KMS-11 (cell line): ENCODE measurements at regions not wholly inside any gene's neighbourhood (a gene's known extent, or its start where the extent isn't known, plus 50 kb on each side); places are given as distances from the start of the nearest gene placed in this dataset.

Source experiments
- H2AFZ ChIP-seq: fragments of 200-600 bp; sonication (generic); 2 replicates; pipeline ENCODE4 v1.6.1; 2016; ENCODE audit warnings: antibody characterized with exemption, mixed run types, low read depth
- H3K27ac ChIP-seq: fragments of 200-600 bp; sonication (generic); 2 replicates; pipeline ENCODE4 v1.6.1; 2016; ENCODE audit warnings: mild to moderate bottlenecking, mixed run types
- H3K27me3 ChIP-seq: fragments of 200-600 bp; sonication (generic); 2 replicates; pipeline ENCODE4 v1.6.1; 2017; ENCODE audit warnings: mild to moderate bottlenecking, low read depth, mixed run types, moderate library complexity; ENCODE audit not compliant: insufficient read depth
- H3K36me3 ChIP-seq: fragments of 200-600 bp; sonication (generic); 2 replicates; pipeline ENCODE4 v1.6.1; 2017; ENCODE audit warnings: mild to moderate bottlenecking, mixed run types; ENCODE audit not compliant: insufficient read depth
- H3K4me1 ChIP-seq: fragments of 200-600 bp; sonication (generic); 2 replicates; pipeline ENCODE4 v1.6.1; 2016; ENCODE audit warnings: mild to moderate bottlenecking, low read depth, mixed run types; ENCODE audit not compliant: poor library complexity, severe bottlenecking
- H3K4me2 ChIP-seq: fragments of 200-600 bp; sonication (generic); 2 replicates; pipeline ENCODE4 v1.7.0; 2016; ENCODE audit warnings: mild to moderate bottlenecking, mixed run types
- H3K4me3 ChIP-seq: fragments of 200-600 bp; sonication (generic); IDR thresholded peaks from 2 replicates; pipeline ENCODE4 v1.6.1; 2017; ENCODE audit warnings: low read depth, low read length, mixed read lengths; ENCODE audit not compliant: insufficient read depth
- H3K79me2 ChIP-seq: fragments of 200-600 bp; sonication (generic); 2 replicates; pipeline ENCODE4 v1.6.1; 2016; ENCODE audit warnings: low read depth, mixed run types; ENCODE audit not compliant: insufficient read depth
- H3K9ac ChIP-seq: fragments of 200-600 bp; sonication (generic); 2 replicates; pipeline ENCODE4 v1.6.1; 2016; ENCODE audit warnings: mild to moderate bottlenecking, mixed run types
- H4K20me1 ChIP-seq: fragments of 200-600 bp; sonication (generic); 2 replicates; pipeline ENCODE4 v1.6.1; 2016; ENCODE audit warnings: mild to moderate bottlenecking, mixed run types; ENCODE audit not compliant: insufficient read depth
- TF ChIP-seq, protein P1 (sequence below): fragments of 200-600 bp; sonication (generic); conservative IDR thresholded peaks from 2 replicates; pipeline ENCODE4 v1.6.1; 2017; ENCODE audit warnings: low read depth, mild to moderate bottlenecking, antibody characterized with exemption, low read length, moderate library complexity, mixed read lengths

DNA sequence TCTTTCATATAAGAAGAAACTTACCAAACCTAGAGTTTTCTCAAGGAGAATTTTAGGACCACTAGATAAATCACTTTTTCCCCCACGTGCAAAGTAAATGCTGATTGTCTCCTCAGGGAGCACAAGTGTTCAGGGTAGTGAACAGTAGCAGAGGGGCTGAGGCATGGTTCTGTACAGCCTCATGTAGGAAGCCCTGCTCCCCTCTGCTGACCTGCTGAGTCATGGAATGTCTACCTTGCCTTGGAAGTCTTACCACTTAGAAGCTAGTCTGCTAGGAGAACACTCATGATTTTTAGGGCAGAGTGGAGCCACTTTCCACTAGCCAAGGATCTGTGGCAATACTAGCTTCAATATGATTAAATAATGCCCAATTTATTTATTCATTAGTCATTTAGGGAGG lies 2120.6 kb upstream of the RAG2 start:
- Histone ChIP-seq H4K20me1 (no peaks in the 10 kb centered on the region), H3K4me3 (no peak overlapping the region), H3K4me1 (no peaks in the 10 kb centered on the region), H3K9ac (no peak overlapping the region), H3K79me2 (no peaks in the 10 kb centered on the region), H3K4me2 (no peak overlapping the region), H2AFZ (no peak overlapping the region), H3K27ac (no peak overlapping the region), H3K36me3 (no peaks in the 10 kb centered on the region), H3K27me3 (no peaks in the 10 kb centered on the region)
- TF ChIP-seq, protein P1, sequence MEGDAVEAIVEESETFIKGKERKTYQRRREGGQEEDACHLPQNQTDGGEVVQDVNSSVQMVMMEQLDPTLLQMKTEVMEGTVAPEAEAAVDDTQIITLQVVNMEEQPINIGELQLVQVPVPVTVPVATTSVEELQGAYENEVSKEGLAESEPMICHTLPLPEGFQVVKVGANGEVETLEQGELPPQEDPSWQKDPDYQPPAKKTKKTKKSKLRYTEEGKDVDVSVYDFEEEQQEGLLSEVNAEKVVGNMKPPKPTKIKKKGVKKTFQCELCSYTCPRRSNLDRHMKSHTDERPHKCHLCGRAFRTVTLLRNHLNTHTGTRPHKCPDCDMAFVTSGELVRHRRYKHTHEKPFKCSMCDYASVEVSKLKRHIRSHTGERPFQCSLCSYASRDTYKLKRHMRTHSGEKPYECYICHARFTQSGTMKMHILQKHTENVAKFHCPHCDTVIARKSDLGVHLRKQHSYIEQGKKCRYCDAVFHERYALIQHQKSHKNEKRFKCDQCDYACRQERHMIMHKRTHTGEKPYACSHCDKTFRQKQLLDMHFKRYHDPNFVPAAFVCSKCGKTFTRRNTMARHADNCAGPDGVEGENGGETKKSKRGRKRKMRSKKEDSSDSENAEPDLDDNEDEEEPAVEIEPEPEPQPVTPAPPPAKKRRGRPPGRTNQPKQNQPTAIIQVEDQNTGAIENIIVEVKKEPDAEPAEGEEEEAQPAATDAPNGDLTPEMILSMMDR = no peak

DNA sequence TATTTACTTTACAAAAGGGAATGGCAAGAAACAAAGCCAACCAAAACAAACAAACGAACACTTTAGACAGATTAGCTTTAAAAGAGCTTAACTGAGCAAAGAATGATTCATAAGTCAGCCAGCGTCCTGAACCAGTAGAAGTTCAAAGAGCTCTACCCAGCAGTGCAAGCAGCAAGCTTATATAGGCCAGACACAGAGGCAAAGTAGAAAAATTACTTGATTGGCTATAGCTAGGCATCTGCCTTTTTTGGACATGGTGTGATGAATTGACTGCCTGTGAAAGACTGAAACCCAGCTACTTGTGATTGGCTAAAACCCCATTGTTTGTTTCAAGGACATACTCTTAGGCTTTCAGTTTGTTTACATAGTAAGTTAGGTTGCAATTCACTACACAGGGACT lies 2120.0 kb upstream of the RAG2 start:
- Histone ChIP-seq H3K4me1 (no peaks in the 10 kb centered on the region), H3K9ac (no peak overlapping the region), H3K27ac (no peak overlapping the region), H3K36me3 (no peaks in the 10 kb centered on the region), H3K4me3 (no peak overlapping the region), H2AFZ (no peak overlapping the region), H3K27me3 (no peaks in the 10 kb centered on the region), H3K4me2 (no peak overlapping the region), H3K79me2 (no peaks in the 10 kb centered on the region), H4K20me1 (no peaks in the 10 kb centered on the region)
- TF ChIP-seq, protein P1 = no peak

DNA sequence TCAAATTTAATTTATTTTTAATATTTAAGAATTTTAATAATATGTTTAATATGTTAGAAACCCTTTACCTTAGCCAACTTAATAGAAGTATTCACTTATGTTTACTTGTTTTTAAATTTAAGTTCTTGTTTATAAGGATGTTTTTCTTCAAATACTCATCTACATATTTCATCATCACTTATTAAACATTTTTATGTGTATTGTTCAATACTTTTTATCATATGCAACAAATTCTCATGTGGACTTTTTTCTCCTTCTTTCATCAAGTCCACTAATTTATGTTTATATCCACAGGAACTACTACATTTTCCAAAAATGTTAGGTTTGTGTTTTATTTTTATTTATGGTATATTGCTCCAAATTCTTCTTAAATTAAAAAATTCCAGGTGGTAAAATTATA lies 2113.1 kb upstream of the RAG2 start:
- H3K36me3 ChIP-seq = no peaks in the 10 kb centered on the region
- no peaks in the 10 kb centered on the region for H3K4me1 ChIP-seq
- H4K20me1 ChIP-seq = no peaks in the 10 kb centered on the region
- H3K4me3 ChIP-seq = no peak overlapping the region
- H3K79me2 ChIP-seq = no peaks in the 10 kb centered on the region
- no peaks in the 10 kb centered on the region for H3K27me3 ChIP-seq
- no peak overlapping the region for H3K27ac ChIP-seq
- no peak overlapping the region for H3K4me2 ChIP-seq
- no peak overlapping the region for H2AFZ ChIP-seq
- H3K9ac ChIP-seq = no peak overlapping the region
- TF ChIP-seq, protein P1 = no peak

DNA sequence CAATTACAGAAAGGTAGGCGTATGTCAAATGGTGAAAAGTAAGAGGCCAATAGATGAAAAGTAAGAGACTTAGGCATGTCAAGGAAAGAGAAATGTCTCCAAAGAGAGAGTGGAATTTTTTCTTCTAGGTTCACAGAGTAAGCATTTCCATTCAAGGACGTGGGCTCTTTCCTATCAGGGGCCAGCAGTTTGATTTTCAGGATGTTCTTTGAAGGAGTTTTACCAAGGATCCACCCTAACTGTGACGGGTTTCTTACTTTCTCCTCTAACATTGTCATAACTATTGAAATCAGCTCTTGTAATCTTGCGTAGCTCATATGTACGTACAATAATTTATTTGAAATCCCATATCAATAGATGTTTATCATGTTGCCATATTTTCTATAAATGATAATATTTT lies 2112.2 kb upstream of the RAG2 start:
- H4K20me1 ChIP-seq = no peaks in the 10 kb centered on the region
- no peak overlapping the region for H3K27ac ChIP-seq
- H3K9ac ChIP-seq = no peak overlapping the region
- H3K79me2 ChIP-seq = no peaks in the 10 kb centered on the region
- H3K36me3 ChIP-seq = no peaks in the 10 kb centered on the region
- H2AFZ ChIP-seq = no peak overlapping the region
- H3K4me1 ChIP-seq = no peaks in the 10 kb centered on the region
- H3K27me3 ChIP-seq = no peaks in the 10 kb centered on the region
- no peak overlapping the region for H3K4me2 ChIP-seq
- TF ChIP-seq, protein P1 = no peak
- no peak overlapping the region for H3K4me3 ChIP-seq

DNA sequence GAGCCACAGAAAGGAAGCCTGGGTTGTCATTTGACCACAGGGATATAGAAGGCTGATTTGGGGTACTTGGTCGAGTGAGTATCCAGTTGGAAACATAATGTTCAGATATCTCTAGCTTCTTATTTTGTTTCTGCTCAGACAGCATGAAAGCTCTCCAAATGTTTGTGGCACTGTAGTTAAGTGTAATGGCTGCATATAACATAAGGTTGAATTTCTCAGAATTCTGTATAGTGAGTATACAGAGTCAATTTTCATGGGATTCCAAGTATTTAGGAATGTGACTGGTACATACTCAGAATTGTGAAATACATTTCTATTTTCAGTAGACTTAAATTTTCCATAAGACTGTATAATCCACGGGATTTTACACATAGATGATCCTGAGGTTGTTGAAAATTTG lies 2102.1 kb upstream of the RAG2 start:
- H3K4me2 ChIP-seq = no peak overlapping the region
- no peaks in the 10 kb centered on the region for H3K4me1 ChIP-seq
- H3K27ac ChIP-seq = no peak overlapping the region
- H3K27me3 ChIP-seq = no peaks in the 10 kb centered on the region
- no peak overlapping the region for H2AFZ ChIP-seq
- H3K4me3 ChIP-seq = no peak overlapping the region
- H3K9ac ChIP-seq = no peak overlapping the region
- TF ChIP-seq, protein P1 = no peak
- no peaks in the 10 kb centered on the region for H4K20me1 ChIP-seq
- H3K36me3 ChIP-seq = no peaks in the 10 kb centered on the region
- no peaks in the 10 kb centered on the region for H3K79me2 ChIP-seq
